Chondrocyte (in vitro differentiated cells): ENCODE measurements at regions not wholly inside any gene's neighbourhood (a gene's known extent, or its start where the extent isn't known, plus 50 kb on each side); places are given as distances from the start of the nearest gene placed in this dataset.
A peak's percentile ranks its signal among the peaks of the same experiment; 100 is the strongest.

Experiments
- DNase-seq: peaks from one replicate; pipeline ENCODE4 v3.0.0; 2021; ENCODE audit warnings: mixed read lengths, low spot score
- H3K27ac Mint-ChIP-seq: one replicate; pipeline ENCODE4 v1.8.0; 2021; ENCODE audit warnings: mild to moderate bottlenecking, moderate library complexity, mixed read lengths; ENCODE audit not compliant: unreplicated experiment
- H3K27me3 Mint-ChIP-seq: 2 replicates; pipeline ENCODE4 v1.8.0; 2021; ENCODE audit warnings: low read depth, mixed read lengths
- H3K36me3 Mint-ChIP-seq: 2 replicates; pipeline ENCODE4 v1.8.0; 2021; ENCODE audit warnings: low read depth, mixed read lengths
- H3K4me1 Mint-ChIP-seq: 2 replicates; pipeline ENCODE4 v1.8.0; 2021; ENCODE audit warnings: low read depth, mild to moderate bottlenecking, mixed read lengths
- H3K4me3 Mint-ChIP-seq: one replicate; pipeline ENCODE4 v1.8.0; 2021; ENCODE audit warnings: mild to moderate bottlenecking, moderate library complexity, mixed read lengths; ENCODE audit not compliant: unreplicated experiment
- H3K9me3 Mint-ChIP-seq: 2 replicates; pipeline ENCODE4 v1.8.0; 2021; ENCODE audit warnings: low read depth, mixed read lengths
- TF ChIP-seq, protein P1 (sequence below): fragments of 200-600 bp; sonication (generic); IDR thresholded peaks from 2 replicates; pipeline ENCODE4 v1.5.0; 2021; ENCODE audit warnings: antibody characterized with exemption, mild to moderate bottlenecking, moderate library complexity

DNA sequence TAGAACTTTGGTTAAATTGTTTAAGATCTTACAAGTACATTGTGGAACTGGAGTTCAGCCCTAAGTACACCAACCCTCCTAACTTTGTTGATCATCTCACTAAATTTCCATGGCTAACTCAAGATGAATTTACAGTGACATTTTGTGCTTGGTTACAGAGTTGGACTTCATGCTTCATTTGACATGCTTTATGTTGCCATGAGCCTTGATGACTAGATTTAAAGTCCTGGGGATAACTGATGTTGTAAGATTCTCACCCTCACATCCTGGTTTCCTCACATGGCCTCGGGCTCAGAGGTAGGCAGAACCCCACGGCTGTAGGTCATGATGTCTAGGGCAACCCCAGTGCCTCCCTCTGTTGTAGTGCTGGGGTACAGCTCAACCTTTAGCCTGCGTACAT lies 397.2 kb upstream of the IGFBP3 start:
- H3K4me3 Mint-ChIP-seq: no peak overlapping the region
- H3K27me3 Mint-ChIP-seq: no peaks in the 10 kb centered on the region
- H3K36me3 Mint-ChIP-seq: no peaks in the 10 kb centered on the region
- peaks cover 47% of the 10 kb centered on the region for H3K4me1 Mint-ChIP-seq
- DNase-seq: no peak
- H3K9me3 Mint-ChIP-seq: no peaks in the 10 kb centered on the region
- TF ChIP-seq, protein P1, sequence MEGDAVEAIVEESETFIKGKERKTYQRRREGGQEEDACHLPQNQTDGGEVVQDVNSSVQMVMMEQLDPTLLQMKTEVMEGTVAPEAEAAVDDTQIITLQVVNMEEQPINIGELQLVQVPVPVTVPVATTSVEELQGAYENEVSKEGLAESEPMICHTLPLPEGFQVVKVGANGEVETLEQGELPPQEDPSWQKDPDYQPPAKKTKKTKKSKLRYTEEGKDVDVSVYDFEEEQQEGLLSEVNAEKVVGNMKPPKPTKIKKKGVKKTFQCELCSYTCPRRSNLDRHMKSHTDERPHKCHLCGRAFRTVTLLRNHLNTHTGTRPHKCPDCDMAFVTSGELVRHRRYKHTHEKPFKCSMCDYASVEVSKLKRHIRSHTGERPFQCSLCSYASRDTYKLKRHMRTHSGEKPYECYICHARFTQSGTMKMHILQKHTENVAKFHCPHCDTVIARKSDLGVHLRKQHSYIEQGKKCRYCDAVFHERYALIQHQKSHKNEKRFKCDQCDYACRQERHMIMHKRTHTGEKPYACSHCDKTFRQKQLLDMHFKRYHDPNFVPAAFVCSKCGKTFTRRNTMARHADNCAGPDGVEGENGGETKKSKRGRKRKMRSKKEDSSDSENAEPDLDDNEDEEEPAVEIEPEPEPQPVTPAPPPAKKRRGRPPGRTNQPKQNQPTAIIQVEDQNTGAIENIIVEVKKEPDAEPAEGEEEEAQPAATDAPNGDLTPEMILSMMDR: no peak
- peak overlapping the region; percentile 20 for H3K27ac Mint-ChIP-seq

DNA sequence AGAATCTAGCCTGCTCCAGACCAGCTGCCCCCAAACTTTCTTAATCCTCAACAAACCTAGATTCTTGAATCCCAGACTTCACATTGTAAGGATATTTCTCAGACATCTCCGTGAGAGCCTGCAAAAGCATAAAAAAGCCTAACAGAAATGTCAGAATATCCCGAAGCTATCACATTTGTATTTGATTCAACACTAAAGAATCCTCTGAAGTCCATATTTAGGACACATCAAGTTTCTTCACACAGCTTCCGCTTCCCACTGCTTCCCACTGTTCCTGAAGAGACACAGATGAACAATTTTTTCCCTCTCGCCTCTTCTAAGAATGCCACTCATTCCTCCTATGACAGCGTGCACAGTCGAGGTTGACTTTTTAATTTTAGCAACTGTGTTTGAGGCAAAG lies 396.2 kb upstream of the IGFBP3 start:
- Mint-ChIP-seq H3K27me3 (no peaks in the 10 kb centered on the region), H3K4me1 (peaks cover 44% of the 10 kb centered on the region), H3K4me3 (no peak overlapping the region), H3K27ac (peak overlapping the region; percentile 85), H3K9me3 (no peaks in the 10 kb centered on the region), H3K36me3 (no peaks in the 10 kb centered on the region)
- DNase-seq: no peak
- TF ChIP-seq, protein P1: no peak

GRCh38 chr7:46315891-46316290 lies 394.8 kb upstream of the IGFBP3 start:
- Mint-ChIP-seq H3K27ac (peak overlapping the region; percentile 80), H3K4me1 (peaks cover 32% of the 10 kb centered on the region), H3K9me3 (no peaks in the 10 kb centered on the region), H3K4me3 (no peak overlapping the region), H3K36me3 (no peaks in the 10 kb centered on the region), H3K27me3 (no peaks in the 10 kb centered on the region)
- TF ChIP-seq, protein P1: no peak
- no peak for DNase-seq

DNA sequence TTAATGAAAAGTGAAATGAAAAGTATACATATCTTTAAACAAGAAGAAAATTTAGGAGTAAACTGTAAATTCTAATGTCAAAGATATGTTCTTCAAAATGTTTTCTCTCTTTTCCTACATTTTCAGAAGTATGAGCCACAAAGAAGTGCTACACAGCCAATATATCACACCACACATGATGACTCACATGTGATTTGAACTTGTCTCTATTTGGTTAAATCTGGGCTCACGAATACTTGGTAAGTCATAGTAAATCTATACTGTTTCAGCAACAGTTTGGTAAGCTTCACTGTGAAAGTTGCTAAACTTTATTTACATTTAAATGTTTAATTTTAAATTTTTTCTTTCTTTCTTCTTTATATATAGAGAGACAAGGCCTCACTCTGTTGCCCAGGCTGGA lies 380.6 kb upstream of the IGFBP3 start:
- peaks cover 18% of the 10 kb centered on the region for H3K9me3 Mint-ChIP-seq
- TF ChIP-seq, protein P1: no peak
- no peak for DNase-seq
- H3K4me1 Mint-ChIP-seq: no peaks in the 10 kb centered on the region
- no peak overlapping the region for H3K4me3 Mint-ChIP-seq
- H3K27me3 Mint-ChIP-seq: no peaks in the 10 kb centered on the region
- no peak overlapping the region for H3K27ac Mint-ChIP-seq
- H3K36me3 Mint-ChIP-seq: peaks cover 8% of the 10 kb centered on the region

DNA sequence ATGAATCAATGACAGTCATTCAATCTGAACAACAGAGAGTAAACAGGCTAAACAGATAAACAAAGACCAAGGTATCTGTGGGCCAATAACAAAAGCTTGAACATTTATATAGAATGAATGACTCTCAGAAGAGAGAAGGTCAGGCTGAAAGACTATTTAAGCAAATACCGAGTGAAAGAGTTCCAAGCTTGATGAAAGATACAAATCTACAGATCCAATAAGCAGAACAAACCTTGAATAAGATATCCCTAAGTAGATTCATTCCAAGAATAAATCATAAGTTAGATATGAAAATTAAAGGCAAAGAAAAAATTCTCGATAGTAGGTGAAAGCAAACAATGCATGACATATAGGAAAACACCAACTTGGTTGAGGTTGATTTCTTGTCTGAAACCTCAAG lies 376.4 kb upstream of the IGFBP3 start:
- Mint-ChIP-seq H3K4me1 (peaks cover 15% of the 10 kb centered on the region), H3K27ac (no peak overlapping the region), H3K9me3 (peaks cover 25% of the 10 kb centered on the region), H3K27me3 (no peaks in the 10 kb centered on the region), H3K36me3 (peaks cover 10% of the 10 kb centered on the region), H3K4me3 (no peak overlapping the region)
- DNase-seq: no peak
- TF ChIP-seq, protein P1: no peak
